AG10803 (cell line): ENCODE measurements at regions not wholly inside any gene's neighbourhood (a gene's known extent, or its start where the extent isn't known, plus 50 kb on each side); places are given as distances from the start of the nearest gene placed in this dataset.

ENCODE experiments used
- DNase-seq: peaks from one replicate; pipeline ENCODE4 v3.0.0; 2010; ENCODE audit warnings: low read depth
- H3K4me3 ChIP-seq: 2 replicates; pipeline ENCODE4 v1.5.1; 2011; ENCODE audit warnings: mild to moderate bottlenecking, low read length, control low read depth
- CTCF ChIP-seq: conservative IDR thresholded peaks from 2 replicates; pipeline ENCODE4 v1.5.1; 2011; ENCODE audit warnings: mild to moderate bottlenecking, low read length, control low read depth, inconsistent platforms

- no peak for DNase-seq
- H3K4me3 ChIP-seq: no peak overlapping the region
- no peak for TF ChIP-seq CTCF
Observed at GRCh38 chr5:13303445-13303844, 641.0 kb downstream of the DNAH5 start.

- no peak for TF ChIP-seq CTCF
- no peak overlapping the region for H3K4me3 ChIP-seq
- no peak for DNase-seq
Observed at GRCh38 chr5:13278811-13279210, 665.7 kb downstream of the DNAH5 start.

- peak; percentile 16; the same call in 1 of the 2 replicates for TF ChIP-seq CTCF
- no peak for DNase-seq
- H3K4me3 ChIP-seq: no peak overlapping the region
Observed at GRCh38 chr5:13278148-13278547, 666.3 kb downstream of the DNAH5 start.

GRCh38 chr5:13276156-13276555 is 668.3 kb downstream of the DNAH5 start:
- no peak for TF ChIP-seq CTCF
- no peak overlapping the region for H3K4me3 ChIP-seq
- no peak for DNase-seq

GRCh38 chr5:13263701-13264100 is 680.8 kb downstream of the DNAH5 start:
- H3K4me3 ChIP-seq: no peak overlapping the region
- TF ChIP-seq CTCF: no peak
- no peak for DNase-seq

- no peak for TF ChIP-seq CTCF
- DNase-seq: no peak
- H3K4me3 ChIP-seq: no peak overlapping the region
Observed at GRCh38 chr5:13253111-13253510, 691.4 kb downstream of the DNAH5 start.

GRCh38 chr5:13252699-13253098 is 691.8 kb downstream of the DNAH5 start:
- no peak for DNase-seq
- no peak overlapping the region for H3K4me3 ChIP-seq
- no peak for TF ChIP-seq CTCF
